Lung (tissue), 11 donors: ENCODE measurements at regions not wholly inside any gene's neighbourhood (a gene's known extent, or its start where the extent isn't known, plus 50 kb on each side); places are given as distances from the start of the nearest gene placed in this dataset.

Experiments used
- ATAC-seq: fragments of 200-7000 bp; cut with Tn5 transposase; one replicate; pipeline ENCODE4 v1.9.1; 2020; ENCODE audit warnings: moderate number of reproducible peaks; ENCODE audit not compliant: insufficient read depth, low FRiP score
- DNase-seq, 3 donors: peaks; one replicate each; pipeline ENCODE4 v3.0.0-alpha.2; 2013 to 2017
- H3K27ac ChIP-seq, 2 donors: one replicate each; pipeline ENCODE4 v1.5.1; 2013; ENCODE audit warnings: mild to moderate bottlenecking in 2 of 2, moderate library complexity in 2 of 2, control low read depth in 1 of 2, inconsistent platforms in 1 of 2, low read depth in 1 of 2, low read length in 1 of 2
- H3K27me3 ChIP-seq, 3 donors: one replicate each; pipeline ENCODE4 v1.5.1; 2013; ENCODE audit warnings: low read length in 2 of 3; ENCODE audit not compliant: control insufficient read depth in 3 of 3, insufficient read depth in 3 of 3
- H3K36me3 ChIP-seq, 4 donors: one replicate each; pipeline ENCODE4 v1.5.1; 2013; ENCODE audit warnings: low read length in 4 of 4, mild to moderate bottlenecking in 1 of 4, moderate library complexity in 1 of 4; ENCODE audit not compliant: control insufficient read depth in 4 of 4, insufficient read depth in 4 of 4
- H3K4me1 ChIP-seq, 5 donors: one replicate each; pipeline ENCODE4 v1.5.1; 2013; ENCODE audit warnings: low read length in 5 of 5, mild to moderate bottlenecking in 2 of 5, moderate library complexity in 1 of 5; ENCODE audit not compliant: control insufficient read depth in 5 of 5, insufficient read depth in 5 of 5
- H3K4me3 ChIP-seq: one replicate; pipeline ENCODE4 v1.5.1; 2013; ENCODE audit warnings: mild to moderate bottlenecking, control low read depth, moderate library complexity
- H3K9ac ChIP-seq, 2 donors: one replicate each; pipeline ENCODE4 v1.5.1; 2013; ENCODE audit warnings: low read length in 2 of 2, control low read depth in 1 of 2; ENCODE audit not compliant: insufficient read depth in 1 of 2
- H3K9me3 ChIP-seq, 4 donors: one replicate each; pipeline ENCODE4 v1.5.1; 2013; ENCODE audit warnings: low read length in 3 of 4, mild to moderate bottlenecking in 1 of 4, moderate library complexity in 1 of 4; ENCODE audit not compliant: control insufficient read depth in 4 of 4, insufficient read depth in 3 of 4
- WGBS, 2 donors: extraction: QIAGEN DNeasy Blood & Tissue Kit; methylation state at CpG; one replicate each; pipeline ENCODE4 v1.1.7; 2013; 5-methylcytosine and 5-hydroxymethylcytosine counted together
- TF ChIP-seq, protein P1 (sequence below): IDR thresholded peaks from 2 replicates; pipeline ENCODE4 v1.5.1; 2012; ENCODE audit warnings: mild to moderate bottlenecking; ENCODE audit errors: control extremely low read depth, extremely low read depth
- donor health status: control.
- donor health status: control.
- donor health status: Bipolar disorder and iron deficiency.
- donor health status: healthy.
- donor health status: DM: yes; HTN: yes; CAD: no.

GRCh38 chr7:133139801-133140200, 57.9 kb upstream of the CHCHD3 start:
- Histone ChIP-seq H3K27ac (no peak overlapping the region), H3K9ac (no peak overlapping the region), H3K9me3 (peaks cover 0 to 4% (median 2%) of the 10 kb centered on the region in 4 donors), H3K27me3 (peaks cover 0 to 8% (median 7%) of the 10 kb centered on the region in 3 donors), H3K4me3 (no peak overlapping the region), H3K36me3 (no peaks in the 10 kb centered on the region), H3K4me1 (no peaks in the 10 kb centered on the region)
- TF ChIP-seq, protein P1, sequence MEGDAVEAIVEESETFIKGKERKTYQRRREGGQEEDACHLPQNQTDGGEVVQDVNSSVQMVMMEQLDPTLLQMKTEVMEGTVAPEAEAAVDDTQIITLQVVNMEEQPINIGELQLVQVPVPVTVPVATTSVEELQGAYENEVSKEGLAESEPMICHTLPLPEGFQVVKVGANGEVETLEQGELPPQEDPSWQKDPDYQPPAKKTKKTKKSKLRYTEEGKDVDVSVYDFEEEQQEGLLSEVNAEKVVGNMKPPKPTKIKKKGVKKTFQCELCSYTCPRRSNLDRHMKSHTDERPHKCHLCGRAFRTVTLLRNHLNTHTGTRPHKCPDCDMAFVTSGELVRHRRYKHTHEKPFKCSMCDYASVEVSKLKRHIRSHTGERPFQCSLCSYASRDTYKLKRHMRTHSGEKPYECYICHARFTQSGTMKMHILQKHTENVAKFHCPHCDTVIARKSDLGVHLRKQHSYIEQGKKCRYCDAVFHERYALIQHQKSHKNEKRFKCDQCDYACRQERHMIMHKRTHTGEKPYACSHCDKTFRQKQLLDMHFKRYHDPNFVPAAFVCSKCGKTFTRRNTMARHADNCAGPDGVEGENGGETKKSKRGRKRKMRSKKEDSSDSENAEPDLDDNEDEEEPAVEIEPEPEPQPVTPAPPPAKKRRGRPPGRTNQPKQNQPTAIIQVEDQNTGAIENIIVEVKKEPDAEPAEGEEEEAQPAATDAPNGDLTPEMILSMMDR = no peak
- DNase-seq = no peak
- no peak for ATAC-seq
- WGBS, 2 donors = 35 to 40% methylated on average over 4 of the region's 4 CpGs

GRCh38 chr7:133140994-133141595, 59.2 kb upstream of the CHCHD3 start:
- no peaks in the 10 kb centered on the region for H3K36me3 ChIP-seq
- TF ChIP-seq, protein P1 = no peak
- H3K9ac ChIP-seq = no peak overlapping the region
- peaks cover 0 to 4% (median 0%) of the 10 kb centered on the region in 3 donors for H3K27me3 ChIP-seq
- H3K4me3 ChIP-seq = no peak overlapping the region
- DNase-seq (no peak), ATAC-seq (no peak)
- 79 to 89% methylated on average over 8 of the region's 8 CpGs for WGBS, 2 donors
- H3K27ac ChIP-seq = no peak overlapping the region
- peaks cover 0 to 4% (median 2%) of the 10 kb centered on the region in 4 donors for H3K9me3 ChIP-seq
- no peaks in the 10 kb centered on the region for H3K4me1 ChIP-seq

DNA sequence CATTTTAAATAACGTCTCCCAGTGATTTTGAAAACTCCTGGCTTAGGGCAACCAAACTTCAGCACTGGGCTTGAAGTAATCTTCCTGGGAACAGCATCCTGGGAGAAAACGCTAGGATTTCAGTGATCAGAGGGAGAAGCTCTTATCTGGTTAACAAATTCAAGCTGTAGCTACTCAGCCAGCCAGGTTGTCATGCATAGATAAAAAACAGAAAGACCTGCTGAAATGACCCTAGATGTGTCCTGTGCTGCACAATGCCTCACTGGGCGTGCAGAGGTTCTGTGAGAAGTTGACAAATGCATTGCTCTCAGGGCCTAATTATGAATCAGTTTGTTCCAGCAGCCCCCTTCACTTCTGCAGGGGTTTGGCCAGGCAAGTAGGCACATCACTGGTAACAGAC, 68.9 kb upstream of the CHCHD3 start:
- H3K9ac ChIP-seq = no peak overlapping the region
- no peaks in the 10 kb centered on the region for H3K4me1 ChIP-seq
- no peak for DNase-seq
- TF ChIP-seq, protein P1 = no peak
- H3K36me3 ChIP-seq = no peaks in the 10 kb centered on the region
- H3K9me3 ChIP-seq = peaks cover 0 to 2% (median 0%) of the 10 kb centered on the region in 4 donors
- no peaks in the 10 kb centered on the region for H3K27me3 ChIP-seq
- 61 to 65% methylated on average over 3 of the region's 3 CpGs for WGBS, 2 donors
- H3K4me3 ChIP-seq = no peak overlapping the region
- ATAC-seq = no peak
- no peak overlapping the region for H3K27ac ChIP-seq

DNA sequence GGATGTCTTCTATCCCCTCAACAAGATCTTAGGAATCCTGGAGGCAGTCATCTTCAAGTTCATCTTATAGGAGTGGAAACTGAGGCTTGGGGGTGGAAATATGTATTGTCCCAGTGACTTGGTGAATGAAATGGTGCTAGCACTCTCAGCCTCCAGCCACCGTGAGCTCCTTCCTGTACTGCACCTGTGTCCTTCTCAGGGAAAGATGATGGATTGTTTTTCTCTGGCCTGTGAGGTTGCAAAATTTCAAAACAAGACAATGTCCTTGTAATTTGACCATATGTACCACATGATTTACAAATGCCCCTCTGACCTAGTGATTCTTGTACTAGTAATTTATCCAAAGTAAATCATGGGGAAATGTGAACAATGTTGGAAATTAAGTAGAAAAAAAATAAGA, 71.0 kb upstream of the CHCHD3 start:
- WGBS, 2 donors = 55 to 69% methylated on average over 1 of the region's 1 CpG
- ATAC-seq = no peak
- H3K36me3 ChIP-seq = no peaks in the 10 kb centered on the region
- TF ChIP-seq, protein P1 = no peak
- H3K4me1 ChIP-seq = no peaks in the 10 kb centered on the region
- no peak overlapping the region for H3K4me3 ChIP-seq
- no peaks in the 10 kb centered on the region for H3K27me3 ChIP-seq
- H3K27ac ChIP-seq = no peak overlapping the region
- no peak overlapping the region for H3K9ac ChIP-seq
- H3K9me3 ChIP-seq = peaks cover 0 to 2% (median 0%) of the 10 kb centered on the region in 4 donors
- no peak for DNase-seq
